HepG2 (cell line): ENCODE measurements at regions not wholly inside any gene's neighbourhood (a gene's known extent, or its start where the extent isn't known, plus 50 kb on each side); places are given as distances from the start of the nearest gene placed in this dataset.

Experiments
- ATF7 ChIP-seq, 2 experiments: fragments of 450-650 bp in 1 of 2; sonication (generic) in 1 of 2; formaldehyde crosslinking in 1 of 2; IDR thresholded peaks; 2 replicates each; pipeline versions ENCODE4 v1.4.0 to v1.6.1; 2016 to 2020; ENCODE audit warnings: antibody characterized with exemption in 1 of 2, mild to moderate bottlenecking in 1 of 2, missing genetic modification reagents in 1 of 2
- CCAR2 ChIP-seq: fragments of 200-400 bp; formaldehyde crosslinking; optimal IDR thresholded peaks from 2 replicates; pipeline ENCODE3; 2018; ENCODE audit warnings: low read depth, mild to moderate bottlenecking, low read length, moderate library complexity
- CCDC6 ChIP-seq: sonication (generic); formaldehyde crosslinking; IDR thresholded peaks from 2 replicates; pipeline ENCODE4 v1.8.1; 2022; ENCODE audit warnings: mild to moderate bottlenecking, missing genetic modification reagents, moderate library complexity
- CHD4 ChIP-seq: fragments of 200-600 bp; sonication (generic); IDR thresholded peaks from 2 replicates; pipeline ENCODE4 v1.7.0; 2017; ENCODE audit warnings: mild to moderate bottlenecking, low read length, borderline replicate concordance
- DMAP1 ChIP-seq: IDR thresholded peaks from 2 replicates; pipeline ENCODE4 v1.6.1; 2016
- FOSL1 ChIP-seq: sonication (generic); formaldehyde crosslinking; IDR thresholded peaks from 2 replicates; pipeline ENCODE4 v1.9.0; 2021; ENCODE audit warnings: missing genetic modification reagents, borderline replicate concordance
- HCFC1 ChIP-seq: fragments of 150-350 bp; IDR thresholded peaks from 2 replicates; pipeline ENCODE4 v1.6.1; 2014; ENCODE audit warnings: low read depth, low read length
- JARID2 ChIP-seq: sonication (generic); formaldehyde crosslinking; IDR thresholded peaks from 2 replicates; pipeline ENCODE4 v1.8.1; 2023; ENCODE audit warnings: missing genetic modification reagents, inconsistent platforms; ENCODE audit not compliant: insufficient replicate concordance
- MXI1 ChIP-seq: IDR thresholded peaks from 3 replicates; pipeline ENCODE4 v1.6.1; 2012; ENCODE audit warnings: low read depth, low read length, inconsistent platforms, borderline replicate concordance
- PHF5A ChIP-seq: IDR thresholded peaks from one replicate; pipeline ENCODE4 v1.6.1; 2018; ENCODE audit warnings: low read depth, missing genetic modification reagents; ENCODE audit not compliant: unreplicated experiment
- SAFB2 ChIP-seq: sonication (generic); formaldehyde crosslinking; IDR thresholded peaks from 2 replicates; pipeline ENCODE4 v1.5.1; 2020; ENCODE audit warnings: missing genetic modification reagents, low read depth, mild to moderate bottlenecking, borderline replicate concordance
- U2AF1 ChIP-seq: fragments of 200-400 bp; formaldehyde crosslinking; optimal IDR thresholded peaks from 2 replicates; pipeline ENCODE3; 2017; ENCODE audit warnings: mild to moderate bottlenecking, low read depth, low read length
- ZNF207 ChIP-seq: fragments of 450-650 bp; IDR thresholded peaks from 2 replicates; pipeline ENCODE4 v1.6.1; 2016; ENCODE audit warnings: antibody characterized with exemption, borderline replicate concordance
- ZNF24 ChIP-seq: fragments of 450-650 bp; IDR thresholded peaks from 2 replicates; pipeline ENCODE4 v1.6.1; 2017; ENCODE audit warnings: antibody characterized with exemption, mild to moderate bottlenecking
- ZNF367 ChIP-seq: sonication (generic); formaldehyde crosslinking; IDR thresholded peaks from 2 replicates; pipeline ENCODE4 v1.4.0; 2020; ENCODE audit warnings: missing genetic modification reagents, borderline replicate concordance
- ZNF382 ChIP-seq: sonication (generic); formaldehyde crosslinking; IDR thresholded peaks from 2 replicates; pipeline ENCODE4 v1.5.0; 2020; ENCODE audit warnings: missing genetic modification reagents, mild to moderate bottlenecking, borderline replicate concordance
- ZNF549 ChIP-seq: sonication (generic); formaldehyde crosslinking; IDR thresholded peaks from 2 replicates; pipeline ENCODE4 v1.5.0; 2020; ENCODE audit warnings: missing genetic modification reagents
- ZNF616 ChIP-seq: sonication (generic); formaldehyde crosslinking; IDR thresholded peaks from 2 replicates; pipeline ENCODE4 v1.5.0; 2020; ENCODE audit warnings: low read depth, mild to moderate bottlenecking, missing genetic modification reagents
- TF ChIP-seq, protein P1 (sequence below): IDR thresholded peaks from 2 replicates; pipeline ENCODE4 v1.6.1; 2016; ENCODE audit warnings: low read depth, borderline replicate concordance
- TF ChIP-seq, protein P2 (sequence below): sonication (generic); formaldehyde crosslinking; IDR thresholded peaks from 2 replicates; pipeline ENCODE4 v1.4.0; 2020; ENCODE audit warnings: missing genetic modification reagents, borderline replicate concordance
- TF ChIP-seq, protein P3 (sequence below): IDR thresholded peaks from 2 replicates; pipeline ENCODE4 v1.6.1; 2016; ENCODE audit warnings: missing compliant biosample characterization, missing genetic modification reagents, borderline replicate concordance
- TF ChIP-seq, protein P4 (sequence below): sonication (generic); formaldehyde crosslinking; IDR thresholded peaks from 2 replicates; pipeline ENCODE4 v1.4.0; 2020; ENCODE audit warnings: missing genetic modification reagents

DNA sequence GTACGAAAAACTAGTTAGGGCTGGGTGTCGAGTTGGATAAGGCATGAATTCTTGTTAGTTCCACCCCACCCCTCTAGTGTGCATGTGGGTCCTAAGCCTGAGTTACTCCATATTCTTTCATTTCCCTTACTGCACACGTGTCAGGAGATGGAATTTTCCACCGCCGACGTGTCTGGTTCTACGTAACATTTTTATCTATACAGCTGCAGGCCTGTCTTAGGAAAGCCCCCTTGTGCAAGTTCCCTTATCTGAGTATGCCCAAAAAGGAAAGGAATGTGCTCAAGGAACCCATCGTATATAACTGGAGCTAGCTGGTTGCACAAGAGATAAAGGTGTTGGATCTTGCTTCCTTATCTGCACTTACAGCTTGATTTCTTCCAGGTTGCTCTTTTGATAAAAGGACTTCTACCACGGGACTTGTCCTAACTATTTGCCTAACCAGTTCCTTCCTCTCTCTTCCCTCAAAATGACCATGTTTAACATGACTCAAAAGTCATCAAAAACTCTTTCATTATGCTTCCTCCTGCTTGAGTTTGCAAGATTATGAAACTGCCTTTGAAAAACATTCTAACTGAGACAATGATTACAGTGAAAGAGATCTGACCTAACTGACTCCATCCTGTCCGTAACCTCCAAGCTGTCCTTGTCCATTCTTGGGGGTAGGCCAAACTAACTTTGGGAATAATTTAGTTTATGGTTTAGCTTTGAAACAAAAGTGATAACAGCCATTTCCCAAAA is 181.4 kb downstream of the AKR1D1 start (continued):
- TF ChIP-seq FOSL1 (CRISPR knock-in tag) (peak; percentile 63; the same call in 1 of the 2 replicates), HCFC1 (no peak), CCDC6 (CRISPR knock-in tag) (no peak), ATF7 (IDR thresholded peaks at IDR 0.05) (peak; percentile 14; the same call in 1 of the 2 replicates), ATF7 (CRISPR knock-in tag; IDR thresholded peaks at IDR 0.05) (no peak; the same call in 1 of the 2 replicates), ZNF616 (CRISPR knock-in tag) (0 out of 2 replicates have a peak, but pooled peaks have one; percentile 35), SAFB2 (CRISPR knock-in tag) (no peak), MXI1 (no peak; the same call in 2 of the 3 replicates), ZNF24 (no peak), U2AF1 (no peak), ZNF207 (no peak), ZNF382 (CRISPR knock-in tag) (no peak), DMAP1 (peak; percentile 55), CHD4 (no peak), CCAR2 (no peak), JARID2 (CRISPR knock-in tag) (no peak), ZNF549 (CRISPR knock-in tag) (no peak), ZNF367 (CRISPR knock-in tag) (no peak), PHF5A (CRISPR knock-in tag) (no peak)
- TF ChIP-seq, protein P1, sequence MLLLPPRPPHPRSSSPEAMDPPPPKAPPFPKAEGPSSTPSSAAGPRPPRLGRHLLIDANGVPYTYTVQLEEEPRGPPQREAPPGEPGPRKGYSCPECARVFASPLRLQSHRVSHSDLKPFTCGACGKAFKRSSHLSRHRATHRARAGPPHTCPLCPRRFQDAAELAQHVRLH (CRISPR knock-in tag): peak; percentile 71; the same call in 1 of the 2 replicates
- TF ChIP-seq, protein P2, sequence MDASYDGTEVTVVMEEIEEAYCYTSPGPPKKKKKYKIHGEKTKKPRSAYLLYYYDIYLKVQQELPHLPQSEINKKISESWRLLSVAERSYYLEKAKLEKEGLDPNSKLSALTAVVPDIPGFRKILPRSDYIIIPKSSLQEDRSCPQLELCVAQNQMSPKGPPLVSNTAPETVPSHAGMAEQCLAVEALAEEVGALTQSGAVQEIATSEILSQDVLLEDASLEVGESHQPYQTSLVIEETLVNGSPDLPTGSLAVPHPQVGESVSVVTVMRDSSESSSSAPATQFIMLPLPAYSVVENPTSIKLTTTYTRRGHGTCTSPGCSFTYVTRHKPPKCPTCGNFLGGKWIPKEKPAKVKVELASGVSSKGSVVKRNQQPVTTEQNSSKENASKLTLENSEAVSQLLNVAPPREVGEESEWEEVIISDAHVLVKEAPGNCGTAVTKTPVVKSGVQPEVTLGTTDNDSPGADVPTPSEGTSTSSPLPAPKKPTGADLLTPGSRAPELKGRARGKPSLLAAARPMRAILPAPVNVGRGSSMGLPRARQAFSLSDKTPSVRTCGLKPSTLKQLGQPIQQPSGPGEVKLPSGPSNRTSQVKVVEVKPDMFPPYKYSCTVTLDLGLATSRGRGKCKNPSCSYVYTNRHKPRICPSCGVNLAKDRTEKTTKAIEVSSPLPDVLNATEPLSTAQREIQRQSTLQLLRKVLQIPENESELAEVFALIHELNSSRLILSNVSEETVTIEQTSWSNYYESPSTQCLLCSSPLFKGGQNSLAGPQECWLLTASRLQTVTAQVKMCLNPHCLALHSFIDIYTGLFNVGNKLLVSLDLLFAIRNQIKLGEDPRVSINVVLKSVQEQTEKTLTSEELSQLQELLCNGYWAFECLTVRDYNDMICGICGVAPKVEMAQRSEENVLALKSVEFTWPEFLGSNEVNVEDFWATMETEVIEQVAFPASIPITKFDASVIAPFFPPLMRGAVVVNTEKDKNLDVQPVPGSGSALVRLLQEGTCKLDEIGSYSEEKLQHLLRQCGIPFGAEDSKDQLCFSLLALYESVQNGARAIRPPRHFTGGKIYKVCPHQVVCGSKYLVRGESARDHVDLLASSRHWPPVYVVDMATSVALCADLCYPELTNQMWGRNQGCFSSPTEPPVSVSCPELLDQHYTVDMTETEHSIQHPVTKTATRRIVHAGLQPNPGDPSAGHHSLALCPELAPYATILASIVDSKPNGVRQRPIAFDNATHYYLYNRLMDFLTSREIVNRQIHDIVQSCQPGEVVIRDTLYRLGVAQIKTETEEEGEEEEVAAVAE (CRISPR knock-in tag): no peak
- TF ChIP-seq, protein P3, sequence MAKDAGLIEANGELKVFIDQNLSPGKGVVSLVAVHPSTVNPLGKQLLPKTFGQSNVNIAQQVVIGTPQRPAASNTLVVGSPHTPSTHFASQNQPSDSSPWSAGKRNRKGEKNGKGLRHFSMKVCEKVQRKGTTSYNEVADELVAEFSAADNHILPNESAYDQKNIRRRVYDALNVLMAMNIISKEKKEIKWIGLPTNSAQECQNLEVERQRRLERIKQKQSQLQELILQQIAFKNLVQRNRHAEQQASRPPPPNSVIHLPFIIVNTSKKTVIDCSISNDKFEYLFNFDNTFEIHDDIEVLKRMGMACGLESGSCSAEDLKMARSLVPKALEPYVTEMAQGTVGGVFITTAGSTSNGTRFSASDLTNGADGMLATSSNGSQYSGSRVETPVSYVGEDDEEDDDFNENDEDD (CRISPR knock-in tag): peak; percentile 70; the same call in 1 of the 2 replicates
- TF ChIP-seq, protein P4, sequence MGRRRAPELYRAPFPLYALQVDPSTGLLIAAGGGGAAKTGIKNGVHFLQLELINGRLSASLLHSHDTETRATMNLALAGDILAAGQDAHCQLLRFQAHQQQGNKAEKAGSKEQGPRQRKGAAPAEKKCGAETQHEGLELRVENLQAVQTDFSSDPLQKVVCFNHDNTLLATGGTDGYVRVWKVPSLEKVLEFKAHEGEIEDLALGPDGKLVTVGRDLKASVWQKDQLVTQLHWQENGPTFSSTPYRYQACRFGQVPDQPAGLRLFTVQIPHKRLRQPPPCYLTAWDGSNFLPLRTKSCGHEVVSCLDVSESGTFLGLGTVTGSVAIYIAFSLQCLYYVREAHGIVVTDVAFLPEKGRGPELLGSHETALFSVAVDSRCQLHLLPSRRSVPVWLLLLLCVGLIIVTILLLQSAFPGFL: no peak
